ENCODE measurements at regions not wholly inside any gene's neighbourhood (a gene's known extent, or its start where the extent isn't known, plus 50 kb on each side); places are given as distances from the start of the nearest gene placed in this dataset.

DNA sequence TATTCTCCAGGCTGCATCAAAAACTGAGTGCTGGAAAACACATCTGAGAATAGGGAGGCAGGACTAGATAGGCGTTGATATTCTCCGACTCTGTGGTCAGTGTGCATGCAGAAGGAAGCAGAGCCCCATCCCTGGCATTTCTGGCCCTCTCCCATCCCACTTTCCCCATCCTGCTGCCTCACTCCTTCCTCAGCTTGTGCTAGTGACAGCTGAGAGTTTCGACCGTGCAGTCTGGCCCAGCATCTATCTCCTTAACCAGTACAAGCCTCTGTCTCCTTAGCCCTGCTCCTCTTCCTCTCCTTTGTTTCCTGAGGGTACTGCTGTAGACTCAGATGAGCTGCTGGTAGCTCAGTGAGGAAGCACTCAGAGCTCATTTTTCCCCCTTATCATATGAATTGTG is 163.2 kb downstream of the SUCLA2 start:
- TF ChIP-seq, protein P1, sequence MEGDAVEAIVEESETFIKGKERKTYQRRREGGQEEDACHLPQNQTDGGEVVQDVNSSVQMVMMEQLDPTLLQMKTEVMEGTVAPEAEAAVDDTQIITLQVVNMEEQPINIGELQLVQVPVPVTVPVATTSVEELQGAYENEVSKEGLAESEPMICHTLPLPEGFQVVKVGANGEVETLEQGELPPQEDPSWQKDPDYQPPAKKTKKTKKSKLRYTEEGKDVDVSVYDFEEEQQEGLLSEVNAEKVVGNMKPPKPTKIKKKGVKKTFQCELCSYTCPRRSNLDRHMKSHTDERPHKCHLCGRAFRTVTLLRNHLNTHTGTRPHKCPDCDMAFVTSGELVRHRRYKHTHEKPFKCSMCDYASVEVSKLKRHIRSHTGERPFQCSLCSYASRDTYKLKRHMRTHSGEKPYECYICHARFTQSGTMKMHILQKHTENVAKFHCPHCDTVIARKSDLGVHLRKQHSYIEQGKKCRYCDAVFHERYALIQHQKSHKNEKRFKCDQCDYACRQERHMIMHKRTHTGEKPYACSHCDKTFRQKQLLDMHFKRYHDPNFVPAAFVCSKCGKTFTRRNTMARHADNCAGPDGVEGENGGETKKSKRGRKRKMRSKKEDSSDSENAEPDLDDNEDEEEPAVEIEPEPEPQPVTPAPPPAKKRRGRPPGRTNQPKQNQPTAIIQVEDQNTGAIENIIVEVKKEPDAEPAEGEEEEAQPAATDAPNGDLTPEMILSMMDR (conservative IDR thresholded peaks at IDR 0.05; ENCODE audit: low read length) = no peak
- TF ChIP-seq EZH2phosphoT487 (IDR thresholded peaks at IDR 0.05; ENCODE audit: borderline replicate concordance) = no peak

All from Loucy (cell line).